Type B pancreatic cell (in vitro differentiated cells): ENCODE measurements at regions not wholly inside any gene's neighbourhood (a gene's known extent, or its start where the extent isn't known, plus 50 kb on each side); places are given as distances from the start of the nearest gene placed in this dataset.

Source experiments
- DNase-seq: peaks from one replicate; pipeline ENCODE4 v3.0.0; 2021; ENCODE audit warnings: mixed read lengths; ENCODE audit not compliant: unreplicated experiment; ENCODE audit errors: extremely low spot score
- H3K27ac Mint-ChIP-seq: 2 replicates; pipeline ENCODE4 v1.8.0; 2021; ENCODE audit warnings: mild to moderate bottlenecking, mixed read lengths
- H3K27me3 Mint-ChIP-seq: 2 replicates; pipeline ENCODE4 v1.8.0; 2021; ENCODE audit warnings: mixed read lengths
- H3K36me3 Mint-ChIP-seq: 2 replicates; pipeline ENCODE4 v1.8.0; 2021; ENCODE audit warnings: mixed read lengths
- H3K4me1 Mint-ChIP-seq: one replicate; pipeline ENCODE4 v1.8.0; 2021; ENCODE audit warnings: mixed read lengths; ENCODE audit not compliant: unreplicated experiment
- H3K4me3 Mint-ChIP-seq: 2 replicates; pipeline ENCODE4 v1.8.0; 2021; ENCODE audit warnings: mild to moderate bottlenecking, mixed read lengths
- H3K9me3 Mint-ChIP-seq: 2 replicates; pipeline ENCODE4 v1.8.0; 2021; ENCODE audit warnings: mixed read lengths
- TF ChIP-seq, protein P1 (sequence below): fragments of 200-600 bp; sonication (generic); conservative IDR thresholded peaks from 2 replicates; pipeline ENCODE4 v1.5.0; 2021; ENCODE audit warnings: antibody characterized with exemption, mild to moderate bottlenecking

DNA sequence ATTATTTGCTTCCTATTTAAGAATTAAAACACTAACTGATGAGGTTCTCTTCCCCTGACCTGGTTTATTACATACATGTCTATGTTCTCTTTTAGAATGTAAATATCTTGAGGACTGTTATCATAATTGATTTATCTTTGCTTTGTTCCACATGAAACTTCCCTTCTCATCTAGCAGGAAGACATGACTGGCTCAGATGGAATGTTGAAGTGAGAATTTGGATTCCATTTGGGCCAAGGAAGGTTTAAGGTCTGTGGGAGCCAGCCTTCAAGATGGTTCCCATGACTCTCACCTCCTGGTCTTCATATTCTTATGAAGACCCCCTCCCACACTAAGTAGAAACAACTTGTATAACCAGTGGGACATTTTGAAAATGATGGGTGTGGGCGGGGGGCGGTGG, 222.2 kb upstream of the GADL1 start:
- H3K27ac Mint-ChIP-seq = no peak overlapping the region
- H3K27me3 Mint-ChIP-seq = no peaks in the 10 kb centered on the region
- peaks cover 19% of the 10 kb centered on the region for H3K9me3 Mint-ChIP-seq
- no peaks in the 10 kb centered on the region for H3K4me1 Mint-ChIP-seq
- peaks cover 4% of the 10 kb centered on the region for H3K36me3 Mint-ChIP-seq
- no peak for DNase-seq
- TF ChIP-seq, protein P1, sequence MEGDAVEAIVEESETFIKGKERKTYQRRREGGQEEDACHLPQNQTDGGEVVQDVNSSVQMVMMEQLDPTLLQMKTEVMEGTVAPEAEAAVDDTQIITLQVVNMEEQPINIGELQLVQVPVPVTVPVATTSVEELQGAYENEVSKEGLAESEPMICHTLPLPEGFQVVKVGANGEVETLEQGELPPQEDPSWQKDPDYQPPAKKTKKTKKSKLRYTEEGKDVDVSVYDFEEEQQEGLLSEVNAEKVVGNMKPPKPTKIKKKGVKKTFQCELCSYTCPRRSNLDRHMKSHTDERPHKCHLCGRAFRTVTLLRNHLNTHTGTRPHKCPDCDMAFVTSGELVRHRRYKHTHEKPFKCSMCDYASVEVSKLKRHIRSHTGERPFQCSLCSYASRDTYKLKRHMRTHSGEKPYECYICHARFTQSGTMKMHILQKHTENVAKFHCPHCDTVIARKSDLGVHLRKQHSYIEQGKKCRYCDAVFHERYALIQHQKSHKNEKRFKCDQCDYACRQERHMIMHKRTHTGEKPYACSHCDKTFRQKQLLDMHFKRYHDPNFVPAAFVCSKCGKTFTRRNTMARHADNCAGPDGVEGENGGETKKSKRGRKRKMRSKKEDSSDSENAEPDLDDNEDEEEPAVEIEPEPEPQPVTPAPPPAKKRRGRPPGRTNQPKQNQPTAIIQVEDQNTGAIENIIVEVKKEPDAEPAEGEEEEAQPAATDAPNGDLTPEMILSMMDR = no peak
- no peak overlapping the region for H3K4me3 Mint-ChIP-seq

DNA sequence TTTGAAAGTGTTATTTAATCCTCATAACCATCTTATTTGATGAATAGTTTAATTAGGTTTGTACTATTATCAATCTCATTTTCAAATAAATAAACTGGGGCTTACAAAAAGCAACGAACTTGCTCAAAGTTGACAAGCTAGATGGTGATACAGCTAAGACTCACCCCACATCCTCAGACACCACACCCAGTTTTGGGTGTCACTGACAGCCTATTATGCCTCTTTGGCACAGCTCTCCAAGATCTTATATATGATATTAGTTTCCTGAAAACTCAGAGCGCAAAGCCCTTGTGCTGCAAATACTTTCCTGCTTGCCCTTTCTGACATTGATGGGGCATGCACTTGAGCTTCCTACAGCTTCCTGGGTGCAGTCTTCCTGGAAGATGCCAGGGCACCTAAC, 223.4 kb upstream of the GADL1 start:
- no peak for DNase-seq
- peaks cover 4% of the 10 kb centered on the region for H3K36me3 Mint-ChIP-seq

DNA sequence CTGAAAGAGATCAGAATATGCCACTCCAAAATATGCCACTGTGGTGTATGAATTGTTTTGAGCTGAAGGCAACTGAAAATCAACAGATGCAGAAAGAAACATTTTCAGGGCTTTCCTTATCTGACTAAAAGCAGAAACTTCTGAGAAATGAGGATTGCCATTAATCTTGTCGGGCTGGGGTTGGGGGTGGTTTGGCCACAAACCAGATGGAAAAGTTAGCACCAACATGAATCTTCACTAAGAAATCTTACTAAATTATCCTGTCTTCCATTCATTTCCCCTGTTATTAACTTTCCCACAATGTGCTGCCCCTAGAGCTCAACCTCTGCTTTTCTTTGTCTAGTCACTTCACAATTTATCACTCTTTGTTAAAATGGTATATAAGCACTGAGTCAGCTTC, 229.9 kb upstream of the GADL1 start:
- no peak overlapping the region for H3K4me3 Mint-ChIP-seq
- peaks cover 22% of the 10 kb centered on the region for H3K4me1 Mint-ChIP-seq
- H3K27ac Mint-ChIP-seq = no peak overlapping the region
- peaks cover 5% of the 10 kb centered on the region for H3K36me3 Mint-ChIP-seq
- no peaks in the 10 kb centered on the region for H3K27me3 Mint-ChIP-seq
- peaks cover 12% of the 10 kb centered on the region for H3K9me3 Mint-ChIP-seq
- TF ChIP-seq, protein P1 = no peak
- DNase-seq = no peak

More for the DNA sequence above, 223.4 kb upstream of the GADL1 start:
- Mint-ChIP-seq H3K9me3 (peaks cover 19% of the 10 kb centered on the region), H3K4me1 (no peaks in the 10 kb centered on the region), H3K27me3 (no peaks in the 10 kb centered on the region), H3K27ac (no peak overlapping the region), H3K4me3 (no peak overlapping the region)
- TF ChIP-seq, protein P1 = no peak

DNA sequence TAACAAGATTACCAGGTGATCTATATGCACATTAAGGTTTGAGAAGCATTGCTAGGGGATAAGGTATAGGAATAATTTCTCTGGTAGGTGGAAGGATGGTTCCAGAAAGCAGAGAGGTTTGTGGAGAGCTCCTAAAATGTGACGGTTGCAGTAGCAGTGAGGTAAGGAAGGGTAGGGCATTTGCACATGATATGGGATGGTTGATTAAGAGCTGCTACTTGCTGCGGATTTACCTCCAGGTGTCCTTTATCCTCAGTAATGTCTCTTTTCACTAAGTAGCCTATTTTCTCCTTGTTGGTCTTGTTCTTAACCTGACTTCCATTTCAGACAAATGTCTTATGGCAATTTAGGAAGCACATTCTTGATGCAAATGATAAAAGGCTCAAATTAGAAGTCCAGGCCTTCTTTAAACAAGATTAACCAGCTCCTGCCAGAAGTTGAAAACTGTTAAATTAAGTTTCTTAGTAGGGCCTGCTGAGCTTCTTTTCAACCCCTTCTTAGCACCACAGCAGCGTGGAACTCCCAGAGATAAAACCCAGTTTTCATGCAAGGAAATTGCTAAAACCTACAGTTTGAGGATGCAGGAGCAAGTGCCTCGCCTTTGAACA, 231.1 kb upstream of the GADL1 start:
- Mint-ChIP-seq H3K4me3 (no peak overlapping the region), H3K36me3 (peaks cover 5% of the 10 kb centered on the region), H3K27ac (no peak overlapping the region), H3K4me1 (peaks cover 22% of the 10 kb centered on the region), H3K9me3 (peaks cover 12% of the 10 kb centered on the region), H3K27me3 (no peaks in the 10 kb centered on the region)
- TF ChIP-seq, protein P1 = no peak
- no peak for DNase-seq

DNA sequence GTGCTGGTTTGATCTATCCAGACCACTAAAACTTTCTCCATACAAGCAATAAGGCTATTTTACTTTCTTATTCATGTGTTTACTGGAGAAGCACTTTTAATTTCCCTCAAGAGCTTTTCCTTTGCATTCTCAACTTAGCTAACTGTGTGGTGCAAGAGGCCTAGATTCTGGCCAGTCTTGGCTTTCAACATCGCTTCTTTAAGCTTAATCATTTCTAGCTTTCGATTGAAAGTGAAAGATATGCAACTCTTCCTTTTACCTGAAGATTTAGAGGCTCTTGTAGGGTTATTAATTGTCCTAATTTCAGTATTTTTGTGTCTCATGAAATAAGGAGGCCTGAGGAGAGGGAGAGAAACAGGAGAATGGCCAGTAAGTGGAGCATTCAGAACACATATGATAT, 234.8 kb upstream of the GADL1 start:
- DNase-seq = no peak
- H3K27me3 Mint-ChIP-seq = no peaks in the 10 kb centered on the region
- TF ChIP-seq, protein P1 = no peak
- H3K9me3 Mint-ChIP-seq = peaks cover 7% of the 10 kb centered on the region
- no peak overlapping the region for H3K27ac Mint-ChIP-seq
- H3K4me1 Mint-ChIP-seq = peaks cover 22% of the 10 kb centered on the region
- no peak overlapping the region for H3K4me3 Mint-ChIP-seq
- H3K36me3 Mint-ChIP-seq = peaks cover 5% of the 10 kb centered on the region
